ENCODE measurements at regions not wholly inside any gene's neighbourhood (a gene's known extent, or its start where the extent isn't known, plus 50 kb on each side); places are given as distances from the start of the nearest gene placed in this dataset.

- no peak overlapping the region for H3K4me3 ChIP-seq (ENCODE audit: low read length)
- no peak overlapping the region for H3K27ac ChIP-seq (ENCODE audit: low read length)
- no CpG with 5 or more reads among the region's 2 CpGs for WGBS (ENCODE audit: insufficient coverage, low lambda C conversion rate)
- DNase-seq, result no peak
- no peaks in the 10 kb centered on the region for H3K27me3 ChIP-seq (ENCODE audit: control insufficient read depth, insufficient read depth, low read length)
- H3K36me3 ChIP-seq (ENCODE audit: control insufficient read depth, insufficient read depth, low read length), result no peaks in the 10 kb centered on the region
- no peaks in the 10 kb centered on the region for H3K4me1 ChIP-seq (ENCODE audit: control insufficient read depth, insufficient read depth, low read length)
- no peaks in the 10 kb centered on the region for H3K9me3 ChIP-seq (ENCODE audit: control insufficient read depth, low read depth, low read length)
Measured at GRCh38 chr18:73626859-73627258, 520.8 kb downstream of the FBXO15 start.

GRCh38 chr18:73626221-73626620 lies 521.4 kb downstream of the FBXO15 start:
- Histone ChIP-seq H3K36me3 (ENCODE audit: control insufficient read depth, insufficient read depth, low read length) (no peaks in the 10 kb centered on the region), H3K9me3 (ENCODE audit: control insufficient read depth, low read depth, low read length) (no peaks in the 10 kb centered on the region), H3K27ac (ENCODE audit: low read length) (no peak overlapping the region), H3K27me3 (ENCODE audit: control insufficient read depth, insufficient read depth, low read length) (no peaks in the 10 kb centered on the region), H3K4me1 (ENCODE audit: control insufficient read depth, insufficient read depth, low read length) (no peaks in the 10 kb centered on the region), H3K4me3 (ENCODE audit: low read length) (no peak overlapping the region)
- DNase-seq, result no peak
- WGBS (ENCODE audit: insufficient coverage, low lambda C conversion rate), result 71% methylated on average over 1 of the region's 2 CpGs

GRCh38 chr18:73621091-73621490 lies 526.5 kb downstream of the FBXO15 start:
- Histone ChIP-seq H3K4me1 (ENCODE audit: control insufficient read depth, insufficient read depth, low read length) (no peaks in the 10 kb centered on the region), H3K27ac (ENCODE audit: low read length) (no peak overlapping the region), H3K9me3 (ENCODE audit: control insufficient read depth, low read depth, low read length) (no peaks in the 10 kb centered on the region)

GRCh38 chr18:73617981-73618380 lies 529.7 kb downstream of the FBXO15 start:
- Histone ChIP-seq H3K4me3 (ENCODE audit: low read length) (no peak overlapping the region), H3K27ac (ENCODE audit: low read length) (no peak overlapping the region), H3K36me3 (ENCODE audit: control insufficient read depth, insufficient read depth, low read length) (no peaks in the 10 kb centered on the region), H3K9me3 (ENCODE audit: control insufficient read depth, low read depth, low read length) (no peaks in the 10 kb centered on the region), H3K27me3 (ENCODE audit: control insufficient read depth, insufficient read depth, low read length) (no peaks in the 10 kb centered on the region), H3K4me1 (ENCODE audit: control insufficient read depth, insufficient read depth, low read length) (no peaks in the 10 kb centered on the region)
- no peak for DNase-seq

More at GRCh38 chr18:73621091-73621490, 526.5 kb downstream of the FBXO15 start:
- no peak for DNase-seq
- H3K27me3 ChIP-seq (ENCODE audit: control insufficient read depth, insufficient read depth, low read length), result no peaks in the 10 kb centered on the region
- WGBS (ENCODE audit: insufficient coverage, low lambda C conversion rate), result no CpG with 5 or more reads among the region's 1 CpG
- no peaks in the 10 kb centered on the region for H3K36me3 ChIP-seq (ENCODE audit: control insufficient read depth, insufficient read depth, low read length)
- no peak overlapping the region for H3K4me3 ChIP-seq (ENCODE audit: low read length)

- Histone ChIP-seq H3K36me3 (ENCODE audit: control insufficient read depth, insufficient read depth, low read length) (no peaks in the 10 kb centered on the region), H3K27me3 (ENCODE audit: control insufficient read depth, insufficient read depth, low read length) (no peaks in the 10 kb centered on the region), H3K4me1 (ENCODE audit: control insufficient read depth, insufficient read depth, low read length) (no peaks in the 10 kb centered on the region), H3K27ac (ENCODE audit: low read length) (no peak overlapping the region), H3K9me3 (ENCODE audit: control insufficient read depth, low read depth, low read length) (no peaks in the 10 kb centered on the region), H3K4me3 (ENCODE audit: low read length) (no peak overlapping the region)
- no peak for DNase-seq
- WGBS (ENCODE audit: insufficient coverage, low lambda C conversion rate), result no CpG with 5 or more reads among the region's 3 CpGs
Measured at GRCh38 chr18:73615506-73615905, 532.1 kb downstream of the FBXO15 start.

- H3K36me3 ChIP-seq (ENCODE audit: control insufficient read depth, insufficient read depth, low read length), result no peaks in the 10 kb centered on the region
- WGBS (ENCODE audit: insufficient coverage, low lambda C conversion rate), result no CpG with 5 or more reads among the region's 1 CpG
- DNase-seq, result no peak
- H3K27ac ChIP-seq (ENCODE audit: low read length), result no peak overlapping the region
- no peaks in the 10 kb centered on the region for H3K4me1 ChIP-seq (ENCODE audit: control insufficient read depth, insufficient read depth, low read length)
- H3K9me3 ChIP-seq (ENCODE audit: control insufficient read depth, low read depth, low read length), result no peaks in the 10 kb centered on the region
- H3K27me3 ChIP-seq (ENCODE audit: control insufficient read depth, insufficient read depth, low read length), result no peaks in the 10 kb centered on the region
- no peak overlapping the region for H3K4me3 ChIP-seq (ENCODE audit: low read length)
Measured at GRCh38 chr18:73614812-73615211, 532.8 kb downstream of the FBXO15 start.

- Histone ChIP-seq H3K27me3 (ENCODE audit: control insufficient read depth, insufficient read depth, low read length) (no peaks in the 10 kb centered on the region), H3K36me3 (ENCODE audit: control insufficient read depth, insufficient read depth, low read length) (no peaks in the 10 kb centered on the region), H3K9me3 (ENCODE audit: control insufficient read depth, low read depth, low read length) (no peaks in the 10 kb centered on the region), H3K4me3 (ENCODE audit: low read length) (no peak overlapping the region), H3K27ac (ENCODE audit: low read length) (no peak overlapping the region), H3K4me1 (ENCODE audit: control insufficient read depth, insufficient read depth, low read length) (no peaks in the 10 kb centered on the region)
- WGBS (ENCODE audit: insufficient coverage, low lambda C conversion rate), result no CpG with 5 or more reads among the region's 1 CpG
- DNase-seq, result no peak
Measured at GRCh38 chr18:73613706-73614340, 533.8 kb downstream of the FBXO15 start.

GRCh38 chr18:73597832-73598615 lies 549.6 kb downstream of the FBXO15 start:
- no peak overlapping the region for H3K4me3 ChIP-seq (ENCODE audit: low read length)
- no peaks in the 10 kb centered on the region for H3K36me3 ChIP-seq (ENCODE audit: control insufficient read depth, insufficient read depth, low read length)
- H3K4me1 ChIP-seq (ENCODE audit: control insufficient read depth, insufficient read depth, low read length), result no peaks in the 10 kb centered on the region
- no peak overlapping the region for H3K27ac ChIP-seq (ENCODE audit: low read length)
- H3K9me3 ChIP-seq (ENCODE audit: control insufficient read depth, low read depth, low read length), result no peaks in the 10 kb centered on the region
- 80% methylated on average over 1 of the region's 7 CpGs for WGBS (ENCODE audit: insufficient coverage, low lambda C conversion rate)
- DNase-seq, result no peak
- H3K27me3 ChIP-seq (ENCODE audit: control insufficient read depth, insufficient read depth, low read length), result no peaks in the 10 kb centered on the region

GRCh38 chr18:73594749-73595148 lies 552.9 kb downstream of the FBXO15 start:
- no CpG with 5 or more reads among the region's 4 CpGs for WGBS (ENCODE audit: insufficient coverage, low lambda C conversion rate)
- no peaks in the 10 kb centered on the region for H3K9me3 ChIP-seq (ENCODE audit: control insufficient read depth, low read depth, low read length)
- no peaks in the 10 kb centered on the region for H3K36me3 ChIP-seq (ENCODE audit: control insufficient read depth, insufficient read depth, low read length)
- no peak overlapping the region for H3K27ac ChIP-seq (ENCODE audit: low read length)
- H3K27me3 ChIP-seq (ENCODE audit: control insufficient read depth, insufficient read depth, low read length), result no peaks in the 10 kb centered on the region
- no peak for DNase-seq
- no peak overlapping the region for H3K4me3 ChIP-seq (ENCODE audit: low read length)
- H3K4me1 ChIP-seq (ENCODE audit: control insufficient read depth, insufficient read depth, low read length), result no peaks in the 10 kb centered on the region

GRCh38 chr18:73593207-73593606 lies 554.4 kb downstream of the FBXO15 start:
- H3K27me3 ChIP-seq (ENCODE audit: control insufficient read depth, insufficient read depth, low read length), result no peaks in the 10 kb centered on the region
- H3K4me3 ChIP-seq (ENCODE audit: low read length), result no peak overlapping the region
- H3K27ac ChIP-seq (ENCODE audit: low read length), result no peak overlapping the region
- H3K9me3 ChIP-seq (ENCODE audit: control insufficient read depth, low read depth, low read length), result no peaks in the 10 kb centered on the region
- no peak for DNase-seq
- WGBS (ENCODE audit: insufficient coverage, low lambda C conversion rate), result no CpG with 5 or more reads among the region's 2 CpGs
- H3K36me3 ChIP-seq (ENCODE audit: control insufficient read depth, insufficient read depth, low read length), result no peaks in the 10 kb centered on the region
- H3K4me1 ChIP-seq (ENCODE audit: control insufficient read depth, insufficient read depth, low read length), result no peaks in the 10 kb centered on the region

- no peak overlapping the region for H3K4me3 ChIP-seq (ENCODE audit: low read length)
- H3K27me3 ChIP-seq (ENCODE audit: control insufficient read depth, insufficient read depth, low read length), result no peaks in the 10 kb centered on the region
- 100% methylated on average over 1 of the region's 4 CpGs for WGBS (ENCODE audit: insufficient coverage, low lambda C conversion rate)
- no peak overlapping the region for H3K27ac ChIP-seq (ENCODE audit: low read length)
- H3K36me3 ChIP-seq (ENCODE audit: control insufficient read depth, insufficient read depth, low read length), result no peaks in the 10 kb centered on the region
- DNase-seq, result no peak
- no peaks in the 10 kb centered on the region for H3K4me1 ChIP-seq (ENCODE audit: control insufficient read depth, insufficient read depth, low read length)
- no peaks in the 10 kb centered on the region for H3K9me3 ChIP-seq (ENCODE audit: control insufficient read depth, low read depth, low read length)
Measured at GRCh38 chr18:73590950-73591349, 556.7 kb downstream of the FBXO15 start.

Data from large intestine (tissue), 3 donors.